NCI-H1694 treated with DMSO at 0.1 percent for 48 hours (cell line): ENCODE measurements at regions not wholly inside any gene's neighbourhood (a gene's known extent, or its start where the extent isn't known, plus 50 kb on each side); places are given as distances from the start of the nearest gene placed in this dataset.
A peak's percentile ranks its signal among the peaks of the same experiment; 100 is the strongest.
"Not testable (repeated sequence)": the region's sequence is repeated elsewhere in the genome, so short reads cannot be mapped to it uniquely, and the experiment has no call there.

ENCODE experiments used
- DNase-seq: peaks from one replicate; lab custom pipeline; 2025; lab: John Stamatoyannopoulos, UW

- DNase-seq = no peak
These were observed 66.1 kb downstream of the GADD45G start for GRCh38 chr9:89670801-89671434.

- no peak for DNase-seq
These were observed 69.8 kb downstream of the GADD45G start for GRCh38 chr9:89674667-89675057.

- DNase-seq = peak; percentile 75
These were observed 70.4 kb downstream of the GADD45G start for GRCh38 chr9:89675058-89675742.

- no peak for DNase-seq
These were observed 71.5 kb downstream of the GADD45G start for GRCh38 chr9:89676281-89676680.

GRCh38 chr9:89677702-89678395 lies 73.0 kb downstream of the GADD45G start:
- DNase-seq = peak; percentile 36

GRCh38 chr9:89678396-89679015 lies 73.7 kb downstream of the GADD45G start:
- peak; percentile 36 for DNase-seq

- no peak for DNase-seq
These were observed 74.2 kb downstream of the GADD45G start for GRCh38 chr9:89679016-89679415.

GRCh38 chr9:89679581-89679980 lies 74.8 kb downstream of the GADD45G start:
- DNase-seq = no peak

- no peak for DNase-seq
These were observed 76.0 kb downstream of the GADD45G start for GRCh38 chr9:89680547-89681467.

GRCh38 chr9:89681468-89681859 lies 76.7 kb downstream of the GADD45G start:
- DNase-seq = not testable (repeated sequence)

- no peak for DNase-seq
These were observed 78.8 kb downstream of the GADD45G start for GRCh38 chr9:89683626-89684025.

GRCh38 chr9:89684218-89684617 lies 79.4 kb downstream of the GADD45G start:
- no peak for DNase-seq

GRCh38 chr9:89684912-89685636 lies 80.3 kb downstream of the GADD45G start:
- DNase-seq = no peak

- no peak for DNase-seq
These were observed 80.9 kb downstream of the GADD45G start for GRCh38 chr9:89685698-89686097.

GRCh38 chr9:89686126-89686525 lies 81.3 kb downstream of the GADD45G start:
- peak; percentile 41 for DNase-seq

GRCh38 chr9:89686621-89687020 lies 81.8 kb downstream of the GADD45G start:
- DNase-seq = no peak

GRCh38 chr9:89687188-89687587 lies 82.4 kb downstream of the GADD45G start:
- no peak for DNase-seq

- DNase-seq = no peak
These were observed 83.0 kb downstream of the GADD45G start for GRCh38 chr9:89687848-89688247.

- DNase-seq = not testable (repeated sequence)
These were observed 84.5 kb downstream of the GADD45G start for GRCh38 chr9:89689321-89689720.

- no peak for DNase-seq
These were observed 85.6 kb downstream of the GADD45G start for GRCh38 chr9:89690334-89690912.
